Stimulated activated CD4-positive, alpha-beta T cell treated with anti-CD3 and anti-CD28 coated beads, Interleukin-1b, Interleukin-23, amount 100 ng/mL, for 48 hours (primary cell): ENCODE measurements at regions not wholly inside any gene's neighbourhood (a gene's known extent, or its start where the extent isn't known, plus 50 kb on each side); places are given as distances from the start of the nearest gene placed in this dataset.

ENCODE experiments used
- DNase-seq: peaks from one replicate; pipeline ENCODE4 v3.0.0-alpha.2; 2020

GRCh38 chr15:31151301-31152233, 50.0 kb upstream of the TRPM1 start:
- DNase-seq, result no peak

GRCh38 chr15:31153531-31153930, 52.0 kb upstream of the TRPM1 start:
- DNase-seq, result no peak

DNA sequence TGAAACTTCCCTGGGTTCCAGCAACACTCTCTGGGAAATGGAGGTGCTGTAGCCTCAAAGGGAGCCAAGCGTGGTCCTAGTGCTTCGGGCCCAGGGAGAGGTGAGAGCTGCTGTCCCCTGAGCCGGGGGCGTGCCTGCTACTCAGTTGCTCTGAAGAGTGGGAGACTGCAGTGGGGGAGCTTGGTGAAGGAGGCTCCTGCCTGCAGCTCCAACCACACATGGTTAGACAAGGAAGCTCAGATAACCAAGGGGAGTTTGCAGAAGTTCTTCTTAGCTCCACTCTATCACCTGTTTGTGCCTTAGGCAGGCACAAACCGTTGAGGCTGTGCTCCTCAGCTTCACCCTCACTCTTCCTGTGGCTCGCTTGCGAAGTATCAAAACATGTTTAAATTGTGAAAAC, 53.6 kb upstream of the TRPM1 start:
- DNase-seq, result no peak

- DNase-seq, result no peak
These were observed 54.7 kb upstream of the TRPM1 start for GRCh38 chr15:31156226-31156625.

DNA sequence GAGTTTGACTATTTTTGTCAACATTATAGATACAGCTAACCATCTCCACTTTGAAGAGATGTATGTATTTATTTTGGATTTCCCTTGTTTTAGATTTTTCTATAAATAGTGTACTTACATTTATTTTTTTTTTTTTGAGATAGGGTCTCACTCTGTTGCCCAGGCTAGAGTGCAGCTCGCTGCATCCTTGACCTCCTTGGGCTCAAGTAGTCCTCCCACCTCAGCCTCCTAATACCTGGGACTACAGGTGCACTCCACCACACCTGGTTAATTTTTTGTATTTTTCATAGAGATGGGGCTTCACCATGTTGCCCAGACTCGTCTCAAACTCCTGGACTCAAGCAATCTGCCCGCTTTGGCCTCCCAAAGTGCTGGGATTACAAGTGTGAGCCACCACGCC, 55.3 kb upstream of the TRPM1 start:
- DNase-seq, result no peak

DNA sequence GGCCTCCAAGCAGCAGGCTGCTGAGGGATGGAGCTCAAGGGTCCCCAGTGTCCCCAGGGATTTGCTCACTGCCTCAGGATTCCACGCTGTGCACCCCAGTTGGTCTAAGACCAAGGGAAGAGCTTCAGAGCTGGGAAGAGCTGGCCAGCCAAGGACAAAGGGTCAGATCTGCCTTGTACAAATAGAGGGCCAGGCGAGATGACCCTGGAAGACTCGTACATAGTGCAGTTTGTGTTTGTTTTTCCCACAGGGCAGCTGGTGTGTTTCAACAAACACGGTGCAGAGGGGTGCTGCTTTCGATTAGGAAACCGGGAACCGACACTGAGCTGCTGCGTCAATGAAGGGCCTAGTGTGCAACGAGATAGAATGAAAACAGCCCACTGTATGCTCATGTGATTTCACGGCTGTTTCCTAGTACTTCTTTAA, 56.1 kb upstream of the TRPM1 start:
- DNase-seq, result no peak

DNA sequence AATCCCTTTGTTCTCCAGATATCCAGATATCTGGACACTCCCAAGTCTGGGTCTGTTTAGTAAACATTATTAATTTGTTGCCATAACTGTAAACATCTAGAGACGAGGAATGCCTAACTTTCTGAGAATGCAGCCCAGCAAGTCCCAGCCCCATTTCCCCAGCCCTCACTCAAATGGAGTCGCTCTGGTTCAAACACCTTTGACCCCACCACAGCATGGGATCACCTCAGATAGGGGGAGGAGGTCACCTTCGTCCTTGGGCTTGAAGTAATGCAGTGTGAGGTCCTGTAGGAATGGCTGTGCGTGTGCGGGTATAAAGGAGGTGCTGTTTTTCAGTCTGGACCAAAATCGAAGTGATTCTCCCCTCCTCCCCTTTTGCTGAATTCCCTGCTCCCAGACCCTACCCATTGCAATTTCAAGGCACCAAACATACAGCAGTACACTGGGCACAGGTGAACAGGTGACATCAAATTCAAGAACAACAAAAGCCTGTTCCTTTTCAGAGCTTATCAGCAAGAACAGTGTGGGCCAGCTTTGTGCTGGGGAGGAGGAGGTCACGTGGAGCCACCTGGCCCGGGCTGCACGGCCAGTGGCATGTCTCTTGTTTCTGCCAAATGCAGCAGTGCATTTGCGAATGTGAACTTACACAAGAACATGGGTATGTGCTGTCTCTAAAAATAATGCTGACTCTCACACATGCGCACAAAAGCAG, 57.5 kb upstream of the TRPM1 start:
- DNase-seq, result no peak

DNA sequence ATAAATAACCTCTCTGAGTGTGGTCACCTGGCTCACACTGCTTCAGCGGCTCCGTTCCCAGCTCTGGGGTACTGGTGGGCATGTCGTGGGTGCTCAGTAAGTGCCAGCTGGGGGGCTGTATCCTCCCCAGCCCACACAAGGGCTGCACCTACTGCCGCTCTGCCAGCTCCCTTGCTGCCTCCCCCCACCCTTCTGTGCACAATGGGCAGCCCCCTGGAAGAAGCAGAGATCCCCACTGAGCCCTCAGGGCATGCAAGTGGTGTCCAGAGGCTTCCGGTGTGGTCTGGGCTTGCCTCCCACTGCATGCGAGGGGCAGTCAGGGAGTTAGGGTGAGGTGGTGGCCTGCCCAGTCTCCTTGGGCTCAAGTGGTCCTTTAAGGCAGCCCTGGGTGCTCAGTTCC, 58.3 kb upstream of the TRPM1 start:
- no peak for DNase-seq

DNA sequence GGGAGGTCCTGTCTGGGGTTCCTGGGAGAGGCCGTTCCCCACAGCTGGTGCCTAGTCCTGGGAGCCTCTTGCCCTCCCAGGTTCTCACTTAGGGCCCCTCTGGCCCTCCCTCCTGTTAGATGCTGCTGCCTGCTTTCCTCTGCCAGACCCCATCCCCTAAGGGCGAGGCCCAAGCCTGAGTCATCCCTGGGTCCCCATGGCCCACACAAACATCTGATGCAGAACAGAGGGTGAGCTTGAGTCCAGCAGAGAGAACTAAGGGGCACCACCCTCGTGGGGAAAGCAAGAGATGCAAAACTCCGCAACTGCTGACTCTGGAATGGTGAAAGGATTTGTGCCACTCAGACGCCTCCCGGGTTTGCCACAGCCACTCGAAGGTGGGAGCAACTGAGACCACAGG, 58.8 kb upstream of the TRPM1 start:
- no peak for DNase-seq

DNA sequence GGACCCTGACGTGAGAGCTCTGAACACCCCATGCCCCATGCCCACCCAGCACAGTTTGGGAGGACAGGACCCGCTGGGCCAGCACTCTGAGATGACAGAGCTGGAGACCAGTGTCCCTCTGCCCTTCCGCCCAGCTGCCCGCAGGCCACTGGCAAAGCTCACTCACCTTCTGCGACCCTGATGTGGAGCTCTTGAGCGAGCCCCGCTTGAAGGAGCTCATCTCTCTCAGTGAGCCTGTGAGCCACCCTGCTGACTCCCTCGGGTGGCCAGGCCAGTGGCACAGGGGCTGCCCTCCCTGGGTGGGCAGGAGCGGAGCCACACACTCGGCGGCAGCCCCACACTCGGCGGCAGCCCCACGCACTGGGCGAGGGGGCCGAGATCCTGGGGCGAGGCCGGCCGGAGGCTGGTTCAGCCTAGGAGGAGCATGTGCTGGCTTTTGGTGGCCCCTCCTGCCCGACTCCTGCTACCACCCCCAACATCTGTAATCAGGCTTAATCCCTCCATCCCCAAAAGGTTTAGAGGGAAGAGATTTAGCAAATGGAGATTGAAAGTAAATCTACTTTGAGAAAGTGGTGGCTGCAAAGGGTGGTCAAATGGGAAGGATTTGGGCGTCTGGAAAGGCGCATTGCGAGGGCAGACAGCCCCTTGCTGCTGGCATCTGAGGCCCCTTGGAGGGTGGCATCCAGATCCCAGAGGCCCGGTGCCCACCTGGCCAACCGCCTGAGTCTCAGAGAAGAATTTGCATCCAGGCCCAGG, 59.4 kb upstream of the TRPM1 start:
- DNase-seq, result no peak

- DNase-seq, result no peak
These were observed 60.4 kb upstream of the TRPM1 start for GRCh38 chr15:31161951-31162350.

- DNase-seq, result no peak
These were observed 61.4 kb upstream of the TRPM1 start for GRCh38 chr15:31162721-31163510.

DNA sequence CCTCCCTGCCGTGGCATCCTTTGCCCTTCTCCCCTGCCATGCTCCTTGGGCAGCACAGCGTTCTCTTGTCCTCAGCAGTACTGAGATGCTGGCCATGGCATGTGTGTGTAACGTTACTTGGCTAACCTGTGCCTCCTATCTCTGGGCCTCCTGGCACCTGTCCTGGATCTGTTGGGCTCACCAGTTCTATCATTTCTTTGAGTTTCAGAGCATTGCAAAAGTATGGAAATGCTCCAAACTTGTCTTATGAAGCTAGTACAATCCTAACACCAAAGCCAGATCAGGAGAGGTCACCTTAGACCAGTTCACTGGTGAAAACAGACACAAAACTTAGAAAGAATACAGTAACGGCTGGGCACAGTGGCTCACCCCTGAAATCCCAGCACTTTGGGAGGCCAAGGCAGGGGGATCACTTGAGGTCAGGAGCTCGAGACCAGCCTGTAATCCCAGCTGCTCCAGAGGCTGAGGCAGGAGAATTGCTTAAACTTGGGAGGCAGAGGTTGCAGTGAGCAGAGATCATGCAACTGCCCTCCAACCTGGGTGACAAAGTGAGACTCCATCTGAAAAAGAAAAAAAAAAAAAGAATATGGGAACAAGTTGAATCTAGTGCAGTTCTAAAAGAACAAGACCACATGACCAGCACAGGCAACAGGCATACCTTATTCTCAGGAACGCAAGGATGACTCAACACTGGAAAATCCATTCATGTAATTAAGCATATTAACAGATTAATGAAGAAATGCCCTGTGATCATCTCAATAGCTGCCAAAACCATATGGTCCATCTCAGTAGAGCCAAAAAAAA, 62.4 kb upstream of the TRPM1 start:
- DNase-seq, result no peak

- DNase-seq, result no peak
These were observed 63.0 kb upstream of the TRPM1 start for GRCh38 chr15:31164573-31164912.

DNA sequence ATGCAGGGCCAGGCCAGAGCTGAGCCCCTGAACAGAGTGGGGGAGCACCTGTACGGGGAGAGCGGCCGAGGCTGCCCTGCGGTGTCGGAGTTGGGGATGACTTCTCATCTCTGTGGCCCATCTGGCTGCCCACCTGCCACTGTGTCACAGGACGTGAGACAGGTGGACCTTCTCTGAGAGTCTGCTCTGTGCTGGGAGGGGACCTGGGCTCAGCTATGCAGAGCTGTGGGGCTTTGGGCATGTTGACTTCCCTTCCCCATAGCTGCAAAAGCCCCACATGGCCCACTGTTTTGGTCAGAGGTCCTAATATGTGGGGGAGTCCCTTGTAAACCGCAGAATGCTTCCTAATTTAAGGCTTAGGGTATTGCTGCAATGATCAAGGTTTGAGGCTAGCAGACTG, 68.0 kb upstream of the TRPM1 start:
- DNase-seq, result no peak

- DNase-seq, result no peak
These were observed 70.2 kb upstream of the TRPM1 start for GRCh38 chr15:31171731-31172130.

GRCh38 chr15:31172606-31173005, 71.1 kb upstream of the TRPM1 start:
- no peak for DNase-seq

- no peak for DNase-seq
These were observed 72.4 kb upstream of the TRPM1 start for GRCh38 chr15:31173790-31174450.

GRCh38 chr15:31175484-31175883, 74.0 kb upstream of the TRPM1 start:
- no peak for DNase-seq

DNA sequence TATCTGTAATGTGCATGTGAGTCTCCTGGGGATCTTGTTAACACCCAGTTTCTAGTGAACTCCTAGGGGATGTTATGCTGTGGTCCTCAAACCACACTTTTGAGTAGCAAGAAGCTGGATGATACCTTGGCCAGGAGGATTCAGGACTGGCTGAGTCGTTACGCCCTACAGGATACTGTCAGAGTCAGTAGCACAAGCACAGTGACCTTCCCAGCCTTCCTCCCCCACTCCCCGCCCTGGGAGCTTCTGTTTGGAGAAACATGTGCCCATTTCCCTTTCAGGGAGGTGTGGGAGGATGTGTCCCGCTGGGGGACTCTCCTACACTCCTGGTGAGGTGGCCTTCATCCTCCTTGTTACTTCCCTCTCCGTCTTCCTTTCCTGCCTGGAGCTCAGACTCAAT, 76.4 kb upstream of the TRPM1 start:
- no peak for DNase-seq

- no peak for DNase-seq
These were observed 77.2 kb upstream of the TRPM1 start for GRCh38 chr15:31178705-31179104.
